Endometrial microvascular endothelial cells (primary cell): ENCODE measurements at regions not wholly inside any gene's neighbourhood (a gene's known extent, or its start where the extent isn't known, plus 50 kb on each side); places are given as distances from the start of the nearest gene placed in this dataset.

Source experiments
- in situ Hi-C: cut with HindIII; loops from 2 replicates; pipeline ENCODE4 v1.10.0; 2017; ENCODE audit warnings: low sequenced_read_pairs, low pct_unique_long_range_greater_than_20kb; ENCODE audit errors: inconsistent ontology term

GRCh38 chr16:65225488-65225887 lies 103.6 kb upstream of the CDH11 start:
- in situ Hi-C loops: no loop called here

DNA sequence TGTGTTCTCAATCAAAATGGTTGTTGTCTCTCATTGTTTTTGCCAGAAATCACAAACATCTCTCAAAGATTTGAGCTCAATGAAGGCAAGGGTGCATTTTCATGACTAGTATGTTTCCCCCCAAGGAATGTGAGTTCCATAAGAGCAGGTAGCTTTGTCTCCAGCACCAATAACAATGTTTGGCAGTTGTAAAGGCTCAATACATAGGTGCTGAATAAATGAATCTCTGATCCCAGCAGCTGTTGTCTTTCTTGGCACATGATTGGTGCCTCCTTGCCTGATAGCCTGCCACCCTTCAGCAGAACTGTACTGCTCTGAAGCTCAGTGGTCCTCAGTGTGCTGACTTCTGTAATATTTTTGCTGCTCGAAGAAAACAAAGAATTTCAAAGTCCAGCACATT lies 103.1 kb upstream of the CDH11 start:
- in situ Hi-C loops: no loop called here

- in situ Hi-C loops: no loop called here
Measured at GRCh38 chr16:65224471-65224870, 102.6 kb upstream of the CDH11 start.

- in situ Hi-C loops: no loop called here
Measured at GRCh38 chr16:65223335-65223734, 101.5 kb upstream of the CDH11 start.

DNA sequence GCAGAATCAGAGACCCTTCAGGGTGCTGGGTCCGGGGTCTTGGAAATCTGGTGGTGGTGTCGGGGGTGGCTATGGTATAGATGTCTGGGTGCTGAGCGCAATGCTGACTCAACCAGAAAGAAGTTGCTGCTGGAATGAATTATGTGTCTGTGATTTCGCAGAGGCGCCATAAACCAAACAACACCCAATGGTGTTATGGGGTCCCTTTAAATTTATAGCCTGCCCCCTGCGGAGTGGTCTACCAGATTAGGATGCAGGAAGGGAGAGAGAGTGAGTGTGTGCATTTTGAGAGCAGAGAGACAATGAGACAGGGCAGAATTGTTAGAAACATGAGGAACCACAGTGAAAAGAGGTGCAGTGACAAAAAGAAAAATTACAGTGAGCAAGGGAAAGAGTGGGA lies 100.7 kb upstream of the CDH11 start:
- in situ Hi-C loops: no loop called here

GRCh38 chr16:65222049-65222448 lies 100.2 kb upstream of the CDH11 start:
- in situ Hi-C loops: no loop called here

- in situ Hi-C loops: no loop called here
Measured at GRCh38 chr16:65219786-65220185, 97.9 kb upstream of the CDH11 start.

GRCh38 chr16:65218348-65218747 lies 96.5 kb upstream of the CDH11 start:
- in situ Hi-C loops: no loop called here

DNA sequence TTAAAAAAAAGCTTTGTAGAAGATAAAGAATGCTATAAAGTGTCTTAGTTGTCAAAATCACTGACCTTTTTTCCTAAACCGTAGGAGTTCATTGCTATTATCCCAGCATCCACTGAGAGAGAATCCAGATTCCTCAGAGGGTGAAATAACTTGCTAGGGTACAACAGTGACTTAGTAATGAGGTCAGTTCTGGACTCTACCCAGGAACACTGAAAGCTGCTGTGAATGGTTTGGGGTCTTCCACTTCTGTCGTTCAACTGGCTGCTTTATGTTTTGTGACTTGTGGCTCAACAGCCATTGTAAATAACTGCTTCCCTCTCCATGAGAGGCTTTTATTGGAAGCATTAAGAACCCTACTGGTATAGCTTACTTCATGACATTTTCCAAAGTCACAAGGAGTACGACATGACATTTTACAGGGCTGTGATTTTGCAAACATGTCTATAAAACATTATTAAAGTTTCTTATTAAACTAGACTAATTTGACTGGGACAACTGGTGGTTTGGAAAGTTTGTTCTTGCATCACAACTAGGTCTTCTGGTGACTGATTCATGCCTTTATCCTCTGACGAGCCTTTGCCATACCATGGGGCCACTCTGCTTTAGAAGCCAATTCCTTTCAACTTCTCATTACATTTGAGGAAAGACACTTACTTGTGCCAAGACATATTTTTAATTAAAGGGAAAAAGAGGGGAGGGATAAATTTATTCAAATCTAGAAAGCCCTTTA lies 92.2 kb upstream of the CDH11 start:
- in situ Hi-C loops: no loop called here

DNA sequence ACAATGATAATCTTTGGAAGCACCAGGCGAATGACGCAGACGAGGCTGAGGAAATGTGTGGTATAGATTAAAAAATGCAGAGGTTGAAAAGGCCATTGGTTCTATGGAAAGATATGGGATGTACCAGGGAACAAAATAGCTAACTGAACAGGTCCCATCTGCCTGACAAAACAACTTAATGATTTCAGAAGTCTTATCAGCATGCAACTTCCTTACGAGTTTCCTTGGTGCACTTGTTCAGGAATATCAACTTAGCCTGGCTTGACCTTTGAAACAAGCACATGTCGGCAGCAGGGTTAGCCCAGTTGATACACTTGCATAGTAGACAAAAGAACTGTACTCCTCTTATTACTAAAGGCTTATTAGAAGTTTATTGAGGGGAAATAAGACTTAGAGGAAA lies 90.9 kb upstream of the CDH11 start:
- in situ Hi-C loops: no loop called here

DNA sequence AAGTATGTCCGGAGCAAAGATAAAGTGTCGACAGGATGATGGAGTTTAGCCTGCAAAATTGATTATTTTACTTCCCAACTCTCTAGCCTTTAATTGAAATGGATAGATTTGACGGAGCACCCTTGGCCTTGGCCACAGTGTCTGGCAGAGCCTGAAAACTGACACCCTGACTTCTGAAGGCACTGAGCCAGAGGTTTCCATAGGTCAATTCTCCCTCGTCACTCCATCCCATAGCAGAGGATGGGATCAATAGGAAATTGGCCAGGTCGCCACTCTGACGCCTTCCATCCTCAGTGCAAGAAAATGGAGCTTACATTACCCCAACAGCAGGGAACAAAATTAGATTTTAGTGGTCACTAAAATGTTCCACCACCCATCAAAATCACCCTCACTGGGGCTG lies 90.4 kb upstream of the CDH11 start:
- in situ Hi-C loops: no loop called here

DNA sequence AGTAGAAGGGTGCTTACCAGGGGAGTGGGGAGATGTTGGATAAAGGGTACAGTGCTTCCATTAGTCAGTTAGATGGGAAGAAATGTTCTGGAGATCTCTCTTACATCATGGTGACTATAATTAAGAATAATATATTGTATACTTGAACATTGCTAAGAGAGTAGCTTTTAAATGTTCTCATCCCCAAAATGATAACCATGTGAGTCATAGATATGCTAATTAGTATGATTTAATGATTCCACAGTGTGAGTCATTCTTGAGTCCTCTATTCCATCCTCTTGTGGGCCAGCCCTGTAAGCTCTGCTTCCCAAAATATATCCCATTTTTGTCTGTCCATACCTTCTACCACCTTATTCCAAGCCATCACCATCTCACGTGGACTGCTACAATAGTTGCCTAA lies 80.6 kb upstream of the CDH11 start:
- in situ Hi-C loops: no loop called here

DNA sequence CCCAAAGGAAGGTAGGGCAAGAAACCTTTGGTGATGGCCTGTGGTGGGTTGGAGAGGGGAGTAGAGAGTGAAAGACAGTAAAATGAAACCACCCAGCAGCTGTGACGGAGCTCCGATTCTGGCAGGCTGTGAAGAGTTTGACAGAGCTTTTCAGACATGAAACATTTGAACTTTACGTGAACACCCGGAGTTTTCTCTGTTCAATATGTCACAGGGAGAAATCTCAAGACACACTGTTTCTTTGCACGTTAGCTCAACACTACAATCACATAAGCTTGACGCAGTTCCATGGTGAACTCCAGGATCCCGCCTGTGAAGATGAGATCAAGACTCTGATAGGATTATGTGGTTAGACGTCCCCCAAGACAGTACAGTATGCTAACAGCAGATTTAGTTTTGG lies 79.6 kb upstream of the CDH11 start:
- in situ Hi-C loops: no loop called here

DNA sequence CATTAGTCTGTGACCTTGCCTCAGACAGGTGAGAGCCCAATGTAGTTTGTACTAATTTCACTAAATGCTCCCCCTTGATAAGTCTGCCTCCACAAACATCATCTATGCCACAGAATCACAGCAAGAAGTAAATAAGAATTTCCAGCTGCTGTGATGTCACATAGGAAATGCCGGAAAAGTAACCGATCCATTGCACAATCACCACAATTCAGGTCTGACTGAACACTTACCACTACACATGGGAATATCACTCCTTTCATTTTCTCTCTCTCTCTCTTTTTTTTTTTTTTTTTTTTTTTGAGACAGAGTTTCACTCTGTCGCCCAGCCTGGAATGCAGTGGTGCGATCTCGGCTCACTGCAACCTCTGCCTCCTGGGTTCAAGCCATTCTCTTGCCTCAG lies 79.0 kb upstream of the CDH11 start:
- in situ Hi-C loops: no loop called here

DNA sequence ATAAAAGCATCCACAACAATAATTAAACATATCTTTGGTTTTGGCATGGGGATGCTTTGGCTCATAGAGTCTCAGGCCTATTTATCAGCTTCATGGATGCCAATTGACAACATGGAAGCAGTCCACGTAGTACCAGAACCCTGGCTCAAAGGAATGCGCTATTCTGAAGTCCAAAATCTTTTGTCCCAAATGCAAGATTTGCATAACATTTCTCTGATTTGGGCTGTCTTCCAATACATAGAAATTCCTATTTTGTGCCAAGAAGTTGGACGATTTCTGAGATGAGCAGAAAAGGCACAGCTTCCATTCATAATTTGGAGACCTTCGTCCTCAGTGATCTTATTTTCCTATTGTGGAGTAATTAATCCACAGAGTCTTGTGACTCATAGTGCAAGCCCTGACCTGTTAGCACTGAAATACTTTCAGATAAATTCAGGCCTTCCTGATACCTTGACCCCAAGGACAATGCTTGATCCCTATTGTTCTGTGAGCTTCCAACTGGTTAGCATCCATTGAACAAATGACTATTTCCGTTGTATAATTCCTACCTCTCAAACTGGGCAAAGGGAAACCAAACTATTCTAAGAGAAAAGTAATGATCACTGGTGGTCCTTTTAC lies 78.4 kb upstream of the CDH11 start:
- in situ Hi-C loops: no loop called here

GRCh38 chr16:65196420-65197075 lies 74.7 kb upstream of the CDH11 start:
- in situ Hi-C loops: no loop called here

- in situ Hi-C loops: no loop called here
Measured at GRCh38 chr16:65195998-65196397, 74.1 kb upstream of the CDH11 start.

GRCh38 chr16:65185241-65185778 lies 63.4 kb upstream of the CDH11 start:
- in situ Hi-C loops: no loop called here

GRCh38 chr16:65181071-65181561 lies 59.3 kb upstream of the CDH11 start:
- in situ Hi-C loops: no loop called here

GRCh38 chr16:65178151-65178550 lies 56.3 kb upstream of the CDH11 start:
- in situ Hi-C loops: no loop called here
